ENCODE measurements at regions not wholly inside any gene's neighbourhood (a gene's known extent, or its start where the extent isn't known, plus 50 kb on each side); places are given as distances from the start of the nearest gene placed in this dataset.
"Not testable (repeated sequence)": the region's sequence is repeated elsewhere in the genome, so short reads cannot be mapped to it uniquely, and the experiment has no call there.

GRCh38 chr15:96585484-96586386 is 255.2 kb downstream of the NR2F2 start:
- DNase-seq = no peak

- no peak for DNase-seq
Observed at GRCh38 chr15:96586901-96587300, 256.4 kb downstream of the NR2F2 start.

DNA sequence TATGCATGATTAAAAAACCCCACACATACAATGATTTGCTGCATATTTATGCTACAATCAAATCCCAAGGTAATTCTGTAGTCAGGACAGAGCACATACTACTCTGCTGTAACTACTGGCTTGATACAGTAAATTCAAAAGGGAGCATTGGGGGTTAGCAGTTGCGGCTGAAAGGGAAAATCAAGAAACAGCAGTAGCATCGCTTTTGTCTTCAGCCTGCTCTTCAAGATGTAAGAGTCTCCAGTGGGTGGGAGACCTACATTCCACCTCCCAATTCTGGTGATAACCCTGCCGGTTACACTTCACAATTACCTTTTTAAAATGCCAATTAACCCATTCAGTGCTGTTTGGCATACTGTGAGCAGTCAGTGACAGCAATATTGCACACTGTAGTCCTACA is 259.4 kb downstream of the NR2F2 start:
- no peak for DNase-seq

GRCh38 chr15:96593735-96594134 is 263.2 kb downstream of the NR2F2 start:
- DNase-seq = peak; percentile 2

DNA sequence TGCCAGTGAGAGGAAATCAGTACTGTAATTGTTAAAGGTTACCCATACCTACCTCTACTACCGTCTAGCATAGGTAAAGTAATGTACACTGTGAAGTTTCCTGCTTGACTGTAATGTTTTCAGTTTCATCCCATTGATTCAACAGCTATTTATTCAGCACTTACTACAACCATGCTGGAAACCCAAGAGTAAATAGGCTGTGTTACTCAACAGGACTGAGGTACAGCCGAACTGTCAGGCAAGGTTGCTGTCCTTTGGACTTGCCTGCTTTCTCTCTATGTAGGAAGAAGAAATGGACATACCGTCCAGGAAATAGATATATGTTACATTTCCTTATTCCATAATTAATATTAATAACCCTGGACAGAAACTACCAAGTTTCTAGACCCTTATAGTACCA is 265.5 kb downstream of the NR2F2 start:
- DNase-seq = no peak

- no peak for DNase-seq
Observed at GRCh38 chr15:96598514-96598913, 268.0 kb downstream of the NR2F2 start.

DNA sequence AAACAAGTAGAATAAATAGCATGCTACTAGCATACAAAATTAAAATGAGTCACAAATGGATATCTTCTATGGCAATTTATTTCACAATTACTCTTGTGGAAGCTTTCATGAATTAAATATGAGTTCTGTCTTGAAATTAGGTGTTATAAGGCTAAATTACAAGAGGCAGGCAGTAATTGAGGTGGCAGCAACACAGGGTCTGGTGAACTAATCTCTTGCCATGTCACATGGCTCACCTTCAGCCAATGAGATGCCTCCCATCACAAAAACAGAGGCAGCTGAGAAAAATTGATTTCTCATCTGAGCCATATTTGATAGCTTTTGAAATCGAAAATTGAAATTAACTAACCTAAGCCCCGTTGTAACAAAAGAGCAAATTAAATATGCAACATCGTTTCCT is 268.8 kb downstream of the NR2F2 start:
- DNase-seq = no peak

DNA sequence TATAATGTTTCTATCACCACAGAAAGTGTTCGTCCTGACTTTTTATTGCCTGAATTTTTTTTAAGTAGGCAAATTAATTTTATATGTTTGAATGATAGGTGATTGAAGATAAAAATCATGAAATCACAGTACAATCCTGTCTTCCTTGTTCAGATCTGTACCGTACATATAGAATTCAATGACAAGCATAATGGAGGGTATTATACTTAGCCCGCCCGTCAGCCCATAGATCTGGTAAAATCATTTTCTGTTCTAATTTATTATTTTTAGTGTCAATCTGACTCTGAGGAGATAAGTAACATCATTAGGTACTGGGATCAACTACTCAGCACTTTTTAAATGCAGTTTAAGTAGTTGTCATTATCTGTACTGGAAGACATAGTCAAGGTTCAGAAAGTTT is 269.9 kb downstream of the NR2F2 start:
- DNase-seq = no peak

GRCh38 chr15:96606617-96607016 is 276.1 kb downstream of the NR2F2 start:
- DNase-seq = no peak

GRCh38 chr15:96610757-96611156 is 280.3 kb downstream of the NR2F2 start:
- DNase-seq = no peak

GRCh38 chr15:96612917-96613316 is 282.4 kb downstream of the NR2F2 start:
- DNase-seq = no peak

DNA sequence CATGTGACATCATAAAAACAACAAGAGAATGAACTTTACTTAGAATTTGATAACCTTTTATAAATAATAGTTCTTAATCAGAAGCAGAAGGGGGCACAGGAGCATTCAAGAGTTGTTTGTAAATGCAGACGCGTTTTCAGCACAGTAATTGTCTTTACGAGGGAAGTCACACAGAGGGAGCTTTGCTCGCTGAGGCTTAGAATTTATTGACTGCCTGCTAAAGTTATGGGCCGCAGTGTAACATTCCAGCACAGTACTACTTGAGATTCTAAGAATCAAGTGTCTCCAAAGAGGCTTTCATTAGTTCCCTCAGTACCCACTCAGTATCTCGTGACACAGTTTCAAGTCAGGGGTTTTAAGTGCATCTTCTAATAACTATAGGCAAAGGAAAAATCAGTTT is 288.7 kb downstream of the NR2F2 start:
- no peak for DNase-seq

- no peak for DNase-seq
Observed at GRCh38 chr15:96622714-96623113, 292.2 kb downstream of the NR2F2 start.

- DNase-seq = no peak
Observed at GRCh38 chr15:96625256-96625655, 294.8 kb downstream of the NR2F2 start.

DNA sequence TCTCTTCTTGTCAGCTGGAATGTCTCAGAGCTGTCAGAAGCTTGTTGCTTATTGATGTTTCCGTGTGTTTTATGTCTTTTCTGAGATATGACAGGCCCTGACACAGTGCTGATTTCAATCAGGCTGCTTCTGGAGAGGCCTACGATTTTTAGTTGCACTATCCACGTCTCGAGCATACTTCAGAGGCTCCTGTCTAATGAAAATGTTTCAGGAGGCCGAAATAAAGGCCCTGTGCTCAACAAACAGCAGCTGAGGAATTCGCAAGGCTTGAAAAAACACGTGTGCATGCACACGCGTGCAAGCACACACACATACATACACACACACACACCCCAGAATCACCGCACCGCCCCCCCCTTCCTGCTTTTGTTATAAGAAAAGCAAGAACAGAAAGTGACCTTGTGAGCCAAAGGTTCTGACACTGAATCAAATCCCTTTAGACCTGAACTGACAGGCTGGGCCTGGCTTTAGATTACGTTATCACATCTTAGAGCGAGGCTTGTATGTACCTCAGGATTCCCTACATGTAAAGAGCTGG is 296.6 kb downstream of the NR2F2 start:
- no peak for DNase-seq

DNA sequence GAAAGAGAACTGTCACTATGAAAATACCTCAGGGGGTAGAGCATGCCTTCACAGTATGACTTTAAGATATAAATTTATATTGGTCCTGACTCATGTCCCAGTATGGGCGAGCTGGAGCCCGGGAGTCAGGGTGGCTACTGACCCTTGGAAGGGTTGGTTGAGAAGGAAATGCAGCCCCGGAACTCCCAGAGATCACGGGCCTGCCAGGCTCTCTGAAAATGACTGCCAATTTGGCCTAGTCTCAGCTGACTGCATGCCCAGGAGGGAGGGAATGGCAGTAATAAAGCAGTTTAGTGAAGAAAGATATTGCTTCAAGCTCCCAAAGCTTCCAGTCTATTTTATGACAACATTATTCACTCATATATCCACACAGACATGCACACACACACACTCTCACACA is 299.0 kb downstream of the NR2F2 start:
- no peak for DNase-seq

GRCh38 chr15:96638793-96639192 is 308.3 kb downstream of the NR2F2 start:
- no peak for DNase-seq

DNA sequence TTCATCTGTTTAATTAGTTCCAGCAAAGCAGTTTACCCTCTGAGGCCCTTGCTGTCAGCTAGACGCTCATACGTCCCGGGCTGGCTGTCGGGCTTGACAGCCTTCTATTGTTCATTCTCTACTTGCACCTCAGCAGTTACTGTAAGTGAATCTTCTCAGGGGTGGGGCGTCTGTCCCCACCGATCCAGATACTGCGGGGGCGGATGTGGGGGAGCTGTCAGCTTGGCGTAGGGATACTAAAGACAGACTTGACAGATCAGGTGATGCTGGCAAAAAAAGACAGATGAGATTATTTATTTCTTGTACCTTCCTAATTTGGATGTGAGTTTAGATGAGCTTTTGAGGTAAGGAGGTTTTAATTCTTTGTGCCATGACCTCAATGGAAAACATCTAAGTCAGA is 315.3 kb downstream of the NR2F2 start:
- no peak for DNase-seq

GRCh38 chr15:96648866-96649265 is 318.4 kb downstream of the NR2F2 start:
- no peak for DNase-seq

- DNase-seq = no peak
Observed at GRCh38 chr15:96657096-96657495, 326.6 kb downstream of the NR2F2 start.

DNA sequence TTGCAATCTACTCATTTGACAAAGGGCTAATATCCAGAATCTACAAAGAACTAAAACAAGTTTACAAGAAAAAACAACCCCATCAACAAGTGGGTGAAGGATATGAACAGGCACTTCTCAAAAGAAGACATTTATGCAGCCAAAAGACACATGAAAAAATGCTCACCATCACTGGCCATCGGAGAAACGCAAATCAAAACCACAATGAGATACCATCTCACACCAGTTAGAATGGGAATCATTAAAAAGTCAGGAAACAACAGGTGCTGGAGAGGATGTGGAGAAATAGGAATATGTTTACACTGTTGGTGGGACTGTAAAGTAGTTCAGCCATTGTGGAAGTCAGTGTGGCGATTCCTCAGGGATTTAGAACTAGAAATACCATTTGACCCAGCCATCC is 336.5 kb downstream of the NR2F2 start:
- not testable (repeated sequence) for DNase-seq

- DNase-seq = no peak
Observed at GRCh38 chr15:96670389-96670788, 339.9 kb downstream of the NR2F2 start.

GRCh38 chr15:96672629-96673028 is 342.1 kb downstream of the NR2F2 start:
- no peak for DNase-seq

- no peak for DNase-seq
Observed at GRCh38 chr15:96678386-96678785, 347.9 kb downstream of the NR2F2 start.
